ENCODE measurements at regions not wholly inside any gene's neighbourhood (a gene's known extent, or its start where the extent isn't known, plus 50 kb on each side); places are given as distances from the start of the nearest gene placed in this dataset.

GRCh38 chr3:102037209-102037608 lies 187.9 kb downstream of the NFKBIZ start:
- TF ChIP-seq CTCF (IDR thresholded peaks at IDR 0.05): no peak
- TF ChIP-seq POLR2A (IDR thresholded peaks at IDR 0.05): no peak
